Lower lobe of right lung (tissue), 2 donors: ENCODE measurements at regions not wholly inside any gene's neighbourhood (a gene's known extent, or its start where the extent isn't known, plus 50 kb on each side); places are given as distances from the start of the nearest gene placed in this dataset.

Experiments
- ATAC-seq, 2 donors: fragments of 200-7000 bp; cut with Tn5 transposase; one replicate each; pipeline ENCODE4 v1.9.1; 2020 to 2022; ENCODE audit warnings: mild to moderate bottlenecking in 2 of 2, moderate library complexity in 2 of 2
- DNase-seq: peaks from one replicate; pipeline ENCODE4 v3.0.0-alpha.2; 2020
- H3K27ac ChIP-seq: fragments of 200-600 bp; one replicate; pipeline ENCODE4 v1.8.0; 2022
- H3K27me3 ChIP-seq: fragments of 200-600 bp; one replicate; pipeline ENCODE4 v1.8.0; 2022; ENCODE audit warnings: low read depth
- H3K36me3 ChIP-seq: fragments of 200-600 bp; one replicate; pipeline ENCODE4 v1.8.0; 2022; ENCODE audit warnings: mild to moderate bottlenecking
- H3K4me1 ChIP-seq: fragments of 200-600 bp; one replicate; pipeline ENCODE4 v1.8.0; 2022
- H3K4me3 ChIP-seq: fragments of 200-600 bp; one replicate; pipeline ENCODE4 v1.8.0; 2022; ENCODE audit warnings: mild to moderate bottlenecking
- H3K9me3 ChIP-seq: fragments of 200-600 bp; one replicate; pipeline ENCODE4 v1.8.0; 2022
- intact Hi-C: fragments of 100-400 bp; cut with DNase I; formaldehyde crosslinking; loops from one replicate; pipeline ENCODE4 v1.11.0; 2022
- TF ChIP-seq, protein P1 (sequence below): fragments of 200-600 bp; IDR thresholded peaks from one replicate; pipeline ENCODE4 v1.8.0; 2022; ENCODE audit warnings: antibody characterized with exemption, mild to moderate bottlenecking
- donor health status: DM: no; HTN: yes; CAD: no; lungs with severe emphysema.

- Histone ChIP-seq H3K4me1 (peaks cover 31% of the 10 kb centered on the region), H3K4me3 (no peak overlapping the region), H3K27ac (peak overlapping the region; percentile 59), H3K9me3 (no peaks in the 10 kb centered on the region), H3K27me3 (no peaks in the 10 kb centered on the region), H3K36me3 (no peaks in the 10 kb centered on the region)
- ATAC-seq (peak in 1 of 2 donors; percentile 39), DNase-seq (no peak)
- TF ChIP-seq, protein P1, sequence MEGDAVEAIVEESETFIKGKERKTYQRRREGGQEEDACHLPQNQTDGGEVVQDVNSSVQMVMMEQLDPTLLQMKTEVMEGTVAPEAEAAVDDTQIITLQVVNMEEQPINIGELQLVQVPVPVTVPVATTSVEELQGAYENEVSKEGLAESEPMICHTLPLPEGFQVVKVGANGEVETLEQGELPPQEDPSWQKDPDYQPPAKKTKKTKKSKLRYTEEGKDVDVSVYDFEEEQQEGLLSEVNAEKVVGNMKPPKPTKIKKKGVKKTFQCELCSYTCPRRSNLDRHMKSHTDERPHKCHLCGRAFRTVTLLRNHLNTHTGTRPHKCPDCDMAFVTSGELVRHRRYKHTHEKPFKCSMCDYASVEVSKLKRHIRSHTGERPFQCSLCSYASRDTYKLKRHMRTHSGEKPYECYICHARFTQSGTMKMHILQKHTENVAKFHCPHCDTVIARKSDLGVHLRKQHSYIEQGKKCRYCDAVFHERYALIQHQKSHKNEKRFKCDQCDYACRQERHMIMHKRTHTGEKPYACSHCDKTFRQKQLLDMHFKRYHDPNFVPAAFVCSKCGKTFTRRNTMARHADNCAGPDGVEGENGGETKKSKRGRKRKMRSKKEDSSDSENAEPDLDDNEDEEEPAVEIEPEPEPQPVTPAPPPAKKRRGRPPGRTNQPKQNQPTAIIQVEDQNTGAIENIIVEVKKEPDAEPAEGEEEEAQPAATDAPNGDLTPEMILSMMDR, result no peak
- intact Hi-C loops, result no loop called here
These were observed 281.9 kb upstream of the FN1 start for GRCh38 chr2:215717501-215718381.

DNA sequence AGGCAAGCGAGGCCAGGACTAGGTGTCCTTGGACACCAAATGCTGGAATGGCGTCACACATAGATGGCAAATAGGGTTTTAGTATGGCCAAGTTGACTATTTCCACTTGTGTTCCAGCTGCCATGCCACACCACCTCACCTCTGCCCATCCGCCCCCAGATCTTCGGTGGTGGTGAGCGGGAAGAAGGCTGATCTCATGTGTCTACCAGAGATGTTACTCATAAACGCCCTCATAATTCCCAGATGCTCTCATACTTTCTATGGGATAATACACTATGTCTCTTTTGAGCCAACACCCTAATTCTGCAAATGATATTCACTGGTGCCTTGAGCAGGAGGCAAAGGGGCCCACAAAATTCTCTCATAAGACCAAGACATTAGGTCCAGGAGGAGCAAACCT lies 281.1 kb upstream of the FN1 start:
- H3K9me3 ChIP-seq, result no peaks in the 10 kb centered on the region
- no peaks in the 10 kb centered on the region for H3K36me3 ChIP-seq
- no peak overlapping the region for H3K27ac ChIP-seq
- intact Hi-C loops, result no loop called here
- H3K4me3 ChIP-seq, result no peak overlapping the region
- H3K27me3 ChIP-seq, result no peaks in the 10 kb centered on the region
- H3K4me1 ChIP-seq, result peaks cover 39% of the 10 kb centered on the region
- DNase-seq (no peak), ATAC-seq (no peak)
- TF ChIP-seq, protein P1, result no peak

GRCh38 chr2:215712871-215713790 lies 277.3 kb upstream of the FN1 start:
- peak; percentile 32 to 64 for ATAC-seq
- no peaks in the 10 kb centered on the region for H3K9me3 ChIP-seq

DNA sequence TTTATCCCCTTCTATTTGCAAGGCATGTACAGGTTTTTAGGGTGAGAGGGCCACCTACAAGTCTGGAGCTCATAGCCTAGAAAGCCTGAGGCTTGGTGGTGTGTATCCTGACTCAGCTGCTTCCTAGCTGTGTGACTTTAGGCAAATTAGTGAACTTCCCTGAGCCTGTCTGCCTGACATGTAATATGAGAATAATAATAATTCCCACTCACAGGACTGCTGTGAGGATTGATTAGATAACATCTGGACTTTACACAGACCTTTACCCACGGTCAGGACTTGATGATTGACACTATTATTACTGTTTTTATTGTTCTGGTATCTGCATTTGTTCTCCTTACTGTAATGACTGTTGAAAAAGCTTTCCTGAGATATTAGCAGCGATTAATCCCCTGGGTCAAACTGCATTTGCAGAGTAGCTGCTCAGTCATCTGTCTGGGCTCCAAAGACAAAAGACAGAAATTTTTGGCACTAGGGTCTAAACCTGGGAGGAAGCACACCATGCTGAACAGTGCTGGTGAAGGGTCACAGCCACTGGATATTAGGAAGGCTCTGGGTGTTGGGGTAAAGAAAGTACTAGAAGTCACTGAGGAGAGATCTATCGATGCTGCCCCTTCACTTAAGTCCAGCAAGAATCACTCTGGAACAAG lies 276.5 kb upstream of the FN1 start:
- H3K9me3 ChIP-seq, result no peaks in the 10 kb centered on the region
- no peak overlapping the region for H3K4me3 ChIP-seq
- TF ChIP-seq, protein P1, result no peak
- H3K4me1 ChIP-seq, result peaks cover 41% of the 10 kb centered on the region
- no peaks in the 10 kb centered on the region for H3K36me3 ChIP-seq
- DNase-seq (no peak), ATAC-seq (no peak)
- H3K27ac ChIP-seq, result peak overlapping the region; percentile 31
- intact Hi-C loops, result no loop called here
- H3K27me3 ChIP-seq, result no peaks in the 10 kb centered on the region

More at GRCh38 chr2:215712871-215713790, 277.3 kb upstream of the FN1 start:
- DNase-seq, result no peak
- H3K27me3 ChIP-seq, result no peaks in the 10 kb centered on the region
- H3K4me3 ChIP-seq, result no peak overlapping the region
- TF ChIP-seq, protein P1, result no peak
- peaks cover 48% of the 10 kb centered on the region for H3K4me1 ChIP-seq
- H3K36me3 ChIP-seq, result no peaks in the 10 kb centered on the region
- H3K27ac ChIP-seq, result peak overlapping the region; percentile 31
- intact Hi-C loops, result no loop called here

GRCh38 chr2:215711471-215712034 lies 275.7 kb upstream of the FN1 start:
- Histone ChIP-seq H3K27me3 (no peaks in the 10 kb centered on the region), H3K4me1 (peaks cover 38% of the 10 kb centered on the region), H3K36me3 (no peaks in the 10 kb centered on the region), H3K4me3 (no peak overlapping the region), H3K27ac (peak overlapping the region; percentile 31), H3K9me3 (no peaks in the 10 kb centered on the region)
- intact Hi-C loops, result no loop called here
- TF ChIP-seq, protein P1, result no peak
- ATAC-seq, result peak in 1 of 2 donors; percentile 37
- DNase-seq, result no peak
